Epithelial cell of proximal tubule (primary cell): ENCODE measurements at regions not wholly inside any gene's neighbourhood (a gene's known extent, or its start where the extent isn't known, plus 50 kb on each side); places are given as distances from the start of the nearest gene placed in this dataset.
"Not testable (repeated sequence)": the region's sequence is repeated elsewhere in the genome, so short reads cannot be mapped to it uniquely, and the experiment has no call there.

Experiments
- DNase-seq: peaks from one replicate; pipeline ENCODE4 v3.0.0-alpha.2; 2011; ENCODE audit warnings: low read depth
- H3K4me3 ChIP-seq: 2 replicates; pipeline ENCODE4 v1.5.1; 2011; ENCODE audit warnings: low read depth, mild to moderate bottlenecking, low read length
- TF ChIP-seq, protein P1 (sequence below): conservative IDR thresholded peaks from 2 replicates; pipeline ENCODE4 v1.5.1; 2012; ENCODE audit warnings: low read depth, mild to moderate bottlenecking, low read length

DNA sequence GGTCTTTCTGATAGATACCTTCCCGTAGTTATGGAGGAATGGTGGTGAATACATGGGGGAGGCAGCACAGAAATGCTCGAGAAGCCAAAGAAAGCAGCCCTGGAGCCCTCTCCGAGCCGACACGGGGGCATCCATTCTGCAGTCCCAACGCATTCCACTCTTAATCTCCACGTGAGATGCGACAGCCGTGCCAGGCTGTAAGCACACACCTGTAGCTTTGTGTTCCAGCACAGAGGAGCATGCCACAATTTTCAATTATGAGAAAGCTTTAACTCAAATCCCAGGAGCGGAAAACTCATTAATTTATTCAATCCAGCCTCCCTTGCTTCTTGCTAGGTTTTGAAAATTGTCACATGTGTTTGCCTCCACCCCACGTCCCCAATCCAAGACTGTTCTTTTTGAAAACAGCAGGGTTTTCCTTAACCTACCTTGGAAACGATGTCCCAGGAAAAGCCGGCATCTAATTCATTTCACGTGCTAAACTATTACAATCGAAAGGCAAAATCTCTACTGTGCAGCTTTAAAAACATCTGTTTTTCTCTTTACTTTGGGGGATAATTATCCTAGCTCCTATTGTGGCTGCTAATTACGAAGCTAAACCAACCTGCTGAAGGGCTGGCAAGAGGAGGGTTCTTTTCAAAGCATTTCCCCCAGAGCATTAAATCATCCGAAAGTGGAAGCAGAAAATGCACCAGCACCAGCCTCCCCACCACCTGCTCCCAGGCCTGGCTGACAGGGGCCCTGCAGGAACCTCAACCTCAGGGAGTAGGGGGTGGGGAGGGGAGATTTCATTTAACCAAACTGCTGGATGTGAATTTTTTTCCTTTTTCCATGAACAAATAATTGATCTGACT lies 56.0 kb upstream of the CHST15 start:
- DNase-seq, result no peak
- TF ChIP-seq, protein P1, sequence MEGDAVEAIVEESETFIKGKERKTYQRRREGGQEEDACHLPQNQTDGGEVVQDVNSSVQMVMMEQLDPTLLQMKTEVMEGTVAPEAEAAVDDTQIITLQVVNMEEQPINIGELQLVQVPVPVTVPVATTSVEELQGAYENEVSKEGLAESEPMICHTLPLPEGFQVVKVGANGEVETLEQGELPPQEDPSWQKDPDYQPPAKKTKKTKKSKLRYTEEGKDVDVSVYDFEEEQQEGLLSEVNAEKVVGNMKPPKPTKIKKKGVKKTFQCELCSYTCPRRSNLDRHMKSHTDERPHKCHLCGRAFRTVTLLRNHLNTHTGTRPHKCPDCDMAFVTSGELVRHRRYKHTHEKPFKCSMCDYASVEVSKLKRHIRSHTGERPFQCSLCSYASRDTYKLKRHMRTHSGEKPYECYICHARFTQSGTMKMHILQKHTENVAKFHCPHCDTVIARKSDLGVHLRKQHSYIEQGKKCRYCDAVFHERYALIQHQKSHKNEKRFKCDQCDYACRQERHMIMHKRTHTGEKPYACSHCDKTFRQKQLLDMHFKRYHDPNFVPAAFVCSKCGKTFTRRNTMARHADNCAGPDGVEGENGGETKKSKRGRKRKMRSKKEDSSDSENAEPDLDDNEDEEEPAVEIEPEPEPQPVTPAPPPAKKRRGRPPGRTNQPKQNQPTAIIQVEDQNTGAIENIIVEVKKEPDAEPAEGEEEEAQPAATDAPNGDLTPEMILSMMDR, result no peak
- peak overlapping the region; percentile 23 for H3K4me3 ChIP-seq

DNA sequence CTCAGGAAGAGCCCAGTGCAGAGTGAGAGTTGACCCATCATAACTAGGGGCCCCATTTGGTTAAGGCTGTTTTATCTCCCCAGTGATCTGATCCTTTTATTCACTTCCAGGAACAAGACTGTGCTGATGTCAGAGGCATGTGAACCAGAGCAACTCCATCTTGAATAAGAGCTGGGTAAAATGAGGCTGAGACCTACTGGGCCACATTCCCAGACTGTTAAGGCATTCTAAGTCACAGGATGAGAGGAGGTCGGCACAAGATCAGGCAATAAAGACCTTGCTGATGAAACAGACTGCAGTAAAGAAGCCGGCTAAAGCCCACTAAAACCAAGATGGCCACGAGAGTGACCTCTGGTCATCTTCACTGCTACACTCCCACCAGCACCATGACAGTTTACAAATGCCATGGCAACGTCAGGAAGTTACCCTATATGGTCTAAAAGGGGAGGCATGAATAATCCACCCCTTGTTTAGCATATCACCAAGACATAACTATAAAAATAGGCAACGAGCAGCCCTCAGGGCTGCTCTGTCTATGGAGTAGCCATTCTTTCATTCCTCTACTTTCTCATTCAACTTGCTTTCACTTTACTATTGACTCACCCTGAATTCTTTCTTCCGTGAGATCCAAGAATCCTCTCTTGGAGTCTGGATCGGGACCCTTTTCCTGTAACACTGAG lies 55.3 kb upstream of the CHST15 start:
- H3K4me3 ChIP-seq, result peak overlapping the region; percentile 23
- not testable (repeated sequence) for DNase-seq

DNA sequence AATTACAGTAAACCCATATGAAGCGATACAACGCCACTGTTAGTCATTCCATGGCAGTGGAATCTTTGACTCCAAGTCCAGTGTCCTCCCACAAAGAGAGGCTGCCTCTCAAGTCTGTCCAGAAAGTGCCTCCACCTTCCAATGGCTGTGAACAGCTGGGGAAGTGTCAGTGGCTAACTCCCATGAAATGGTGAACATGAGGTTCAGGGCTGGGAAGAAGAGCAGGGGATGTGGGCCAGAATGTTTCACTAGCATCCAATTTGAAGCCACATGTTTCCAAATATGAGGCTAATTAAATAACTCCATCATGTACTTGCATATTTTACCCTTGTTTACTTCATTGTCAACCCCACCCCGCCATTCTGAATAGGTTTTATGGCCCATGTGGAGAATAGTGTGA lies 53.1 kb upstream of the CHST15 start:
- TF ChIP-seq, protein P1, result no peak
- DNase-seq, result no peak
- no peak overlapping the region for H3K4me3 ChIP-seq

DNA sequence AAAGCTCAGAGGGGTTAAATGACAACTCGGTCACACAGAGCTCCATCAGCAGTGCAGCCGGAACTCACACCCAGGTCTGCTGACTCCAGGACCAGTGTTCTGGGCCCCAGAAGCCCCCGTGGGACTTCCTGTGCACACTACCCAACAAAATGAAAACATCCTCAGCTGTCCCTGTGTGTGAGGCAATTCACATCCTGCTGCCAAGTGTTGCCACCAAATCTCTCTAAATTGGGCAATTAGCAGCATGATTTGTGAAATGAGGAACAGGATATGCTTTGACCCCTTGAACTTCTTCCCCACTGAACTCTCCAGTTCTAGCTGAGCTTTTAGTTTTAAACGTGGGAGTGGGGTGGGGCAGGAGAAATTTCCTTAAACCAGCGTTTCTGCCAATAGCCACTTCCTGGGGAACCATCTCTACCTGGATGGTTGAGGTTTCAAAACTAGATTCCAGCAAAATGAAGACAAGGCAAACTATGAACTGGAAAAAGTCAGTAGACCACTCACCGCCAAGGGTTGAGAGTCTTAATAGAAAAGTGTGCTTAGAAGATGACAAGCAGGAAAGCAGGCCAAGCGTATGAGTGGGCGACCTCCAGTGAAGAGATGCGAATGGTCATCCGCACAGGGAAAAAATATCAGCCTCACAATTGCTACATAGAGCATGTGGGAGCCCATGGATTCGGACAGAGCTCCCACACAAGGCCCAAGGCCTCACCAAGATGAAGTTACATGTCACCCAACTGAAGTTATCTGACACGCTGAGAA lies 51.9 kb upstream of the CHST15 start:
- DNase-seq, result no peak
- no peak overlapping the region for H3K4me3 ChIP-seq
- TF ChIP-seq, protein P1, result no peak

DNA sequence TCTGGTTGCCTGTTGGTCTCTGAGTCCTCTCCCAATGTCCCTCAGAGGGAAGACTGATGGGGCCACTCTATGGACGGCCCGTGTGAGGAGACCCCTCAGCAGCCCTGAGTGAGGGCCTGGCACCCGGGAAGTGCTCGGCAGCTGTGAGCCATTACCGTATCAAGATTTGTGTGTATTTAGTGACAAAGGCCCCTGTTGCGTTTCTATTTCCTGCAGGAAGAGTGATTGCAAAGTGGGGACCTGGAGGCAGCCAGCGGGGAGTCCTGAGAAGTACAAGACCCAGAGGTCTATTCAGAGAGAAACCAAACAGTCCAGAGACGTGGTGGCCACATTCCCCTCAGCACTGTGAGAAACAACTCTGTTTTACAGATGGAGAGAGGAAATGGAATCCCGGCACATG lies 51.1 kb upstream of the CHST15 start:
- TF ChIP-seq, protein P1, result no peak
- H3K4me3 ChIP-seq, result no peak overlapping the region
- DNase-seq, result no peak

DNA sequence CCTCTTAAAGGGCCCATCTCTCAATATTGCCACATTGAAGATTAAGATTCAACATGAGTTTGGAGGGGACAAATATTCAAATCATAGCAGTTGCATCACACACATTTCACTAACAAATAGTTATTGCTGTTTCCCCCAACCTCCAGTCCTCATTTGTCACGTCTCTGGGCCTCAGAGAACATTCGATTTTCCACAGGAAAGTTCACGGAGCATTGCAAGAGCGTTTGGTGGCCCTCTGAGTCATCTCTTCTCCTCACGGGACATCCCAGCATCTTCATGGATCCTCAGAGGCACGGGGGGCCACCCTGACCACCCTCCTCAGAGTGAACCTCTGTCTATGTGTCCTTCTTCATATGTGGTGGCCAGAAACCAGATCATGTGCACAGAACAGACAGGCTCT lies 50.3 kb upstream of the CHST15 start:
- no peak overlapping the region for H3K4me3 ChIP-seq

More for the DNA sequence above, 50.3 kb upstream of the CHST15 start:
- TF ChIP-seq, protein P1, result no peak
- no peak for DNase-seq
